ENCODE measurements at regions not wholly inside any gene's neighbourhood (a gene's known extent, or its start where the extent isn't known, plus 50 kb on each side); places are given as distances from the start of the nearest gene placed in this dataset.
A peak's percentile ranks its signal among the peaks of the same experiment; 100 is the strongest.

- Histone ChIP-seq H3K27me3 (no peaks in the 10 kb centered on the region), H3K27ac (no peak overlapping the region), H3K9me3 (no peaks in the 10 kb centered on the region), H3K4me3 (no peak overlapping the region), H3K4me1 (no peaks in the 10 kb centered on the region), H3K36me3 (no peaks in the 10 kb centered on the region)
- intact Hi-C loops (cut with DNase I): no loop called here
- no peak for ATAC-seq
- TF ChIP-seq CTCF (IDR thresholded peaks at IDR 0.05): no peak
- no peak for DNase-seq
These were observed 55.4 kb upstream of the ARHGEF3 start for GRCh38 chr3:56857178-56857577.

GRCh38 chr3:56856752-56857151, 55.0 kb upstream of the ARHGEF3 start:
- ATAC-seq (no peak), DNase-seq (no peak)
- H3K27ac ChIP-seq: no peak overlapping the region
- no peaks in the 10 kb centered on the region for H3K4me1 ChIP-seq
- intact Hi-C loops (cut with DNase I): no loop called here
- no peaks in the 10 kb centered on the region for H3K9me3 ChIP-seq
- H3K36me3 ChIP-seq: no peaks in the 10 kb centered on the region
- TF ChIP-seq CTCF (IDR thresholded peaks at IDR 0.05): no peak
- no peaks in the 10 kb centered on the region for H3K27me3 ChIP-seq
- H3K4me3 ChIP-seq: no peak overlapping the region

- ATAC-seq: peak; percentile 48
- no peaks in the 10 kb centered on the region for H3K9me3 ChIP-seq
- intact Hi-C loops (cut with DNase I): no loop called here
- H3K4me1 ChIP-seq: no peaks in the 10 kb centered on the region
- no peak overlapping the region for H3K4me3 ChIP-seq
- no peaks in the 10 kb centered on the region for H3K27me3 ChIP-seq
- H3K36me3 ChIP-seq: no peaks in the 10 kb centered on the region
- no peak overlapping the region for H3K27ac ChIP-seq
- no peak for DNase-seq
- peak; percentile 56 for TF ChIP-seq CTCF (IDR thresholded peaks at IDR 0.05)
These were observed 54.2 kb upstream of the ARHGEF3 start for GRCh38 chr3:56855856-56856512.

GRCh38 chr3:56854856-56855611, 53.3 kb upstream of the ARHGEF3 start:
- ATAC-seq (no peak), DNase-seq (no peak)
- Histone ChIP-seq H3K9me3 (no peaks in the 10 kb centered on the region), H3K4me1 (no peaks in the 10 kb centered on the region), H3K4me3 (no peak overlapping the region), H3K27ac (no peak overlapping the region), H3K27me3 (no peaks in the 10 kb centered on the region), H3K36me3 (no peaks in the 10 kb centered on the region)
- intact Hi-C loops (cut with DNase I): no loop called here
- no peak for TF ChIP-seq CTCF (IDR thresholded peaks at IDR 0.05)

GRCh38 chr3:56851966-56852884, 50.5 kb upstream of the ARHGEF3 start:
- no peak overlapping the region for H3K27ac ChIP-seq
- no peak for DNase-seq
- no peak overlapping the region for H3K4me3 ChIP-seq
- H3K27me3 ChIP-seq: no peaks in the 10 kb centered on the region
- no peak for TF ChIP-seq CTCF (IDR thresholded peaks at IDR 0.05)
- no peaks in the 10 kb centered on the region for H3K36me3 ChIP-seq
- no peaks in the 10 kb centered on the region for H3K9me3 ChIP-seq
- intact Hi-C loops (cut with DNase I): no loop called here
- ATAC-seq: no peak
- H3K4me1 ChIP-seq: no peaks in the 10 kb centered on the region
